A673 (cell line): ENCODE measurements at regions not wholly inside any gene's neighbourhood (a gene's known extent, or its start where the extent isn't known, plus 50 kb on each side); places are given as distances from the start of the nearest gene placed in this dataset.

ENCODE experiments used
- EZH2 ChIP-seq: fragments of 200-600 bp; sonication (generic); IDR thresholded peaks from 2 replicates; pipeline ENCODE4 v1.6.1; 2017; ENCODE audit warnings: borderline replicate concordance, low read depth, mild to moderate bottlenecking, mixed read lengths, antibody characterized with exemption, low read length; ENCODE audit not compliant: poor library complexity, severe bottlenecking
- TF ChIP-seq, protein P1 (sequence below): fragments of 300-800, 200-600 bp; sonication (generic); conservative IDR thresholded peaks from 2 replicates; pipeline ENCODE4 v1.5.1; 2017; ENCODE audit warnings: low read depth, mild to moderate bottlenecking, antibody characterized with exemption, low read length, moderate library complexity, mixed read lengths

DNA sequence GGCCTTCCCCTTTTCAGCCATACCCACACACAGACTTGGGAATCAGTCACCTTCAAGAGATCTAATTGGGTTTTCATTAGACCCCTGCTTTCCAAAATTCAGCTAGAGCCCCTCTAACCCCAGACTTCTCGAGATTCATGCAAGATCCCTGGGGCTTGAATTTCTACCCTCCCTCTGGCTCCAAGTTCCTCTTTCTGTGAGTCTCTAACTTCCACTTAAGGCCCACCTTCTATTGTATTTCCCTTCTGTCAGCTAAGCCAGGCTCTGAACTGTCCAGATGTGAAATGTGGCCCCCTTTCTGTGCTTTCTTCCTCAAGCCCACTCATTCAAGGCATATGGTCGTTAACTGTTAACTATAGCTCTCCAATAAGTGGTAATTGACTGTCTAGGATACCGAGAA is 132.2 kb downstream of the ZNF365 start:
- TF ChIP-seq, protein P1, sequence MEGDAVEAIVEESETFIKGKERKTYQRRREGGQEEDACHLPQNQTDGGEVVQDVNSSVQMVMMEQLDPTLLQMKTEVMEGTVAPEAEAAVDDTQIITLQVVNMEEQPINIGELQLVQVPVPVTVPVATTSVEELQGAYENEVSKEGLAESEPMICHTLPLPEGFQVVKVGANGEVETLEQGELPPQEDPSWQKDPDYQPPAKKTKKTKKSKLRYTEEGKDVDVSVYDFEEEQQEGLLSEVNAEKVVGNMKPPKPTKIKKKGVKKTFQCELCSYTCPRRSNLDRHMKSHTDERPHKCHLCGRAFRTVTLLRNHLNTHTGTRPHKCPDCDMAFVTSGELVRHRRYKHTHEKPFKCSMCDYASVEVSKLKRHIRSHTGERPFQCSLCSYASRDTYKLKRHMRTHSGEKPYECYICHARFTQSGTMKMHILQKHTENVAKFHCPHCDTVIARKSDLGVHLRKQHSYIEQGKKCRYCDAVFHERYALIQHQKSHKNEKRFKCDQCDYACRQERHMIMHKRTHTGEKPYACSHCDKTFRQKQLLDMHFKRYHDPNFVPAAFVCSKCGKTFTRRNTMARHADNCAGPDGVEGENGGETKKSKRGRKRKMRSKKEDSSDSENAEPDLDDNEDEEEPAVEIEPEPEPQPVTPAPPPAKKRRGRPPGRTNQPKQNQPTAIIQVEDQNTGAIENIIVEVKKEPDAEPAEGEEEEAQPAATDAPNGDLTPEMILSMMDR = no peak
- TF ChIP-seq EZH2 = no peak
